HL-60 (cell line): ENCODE measurements at regions not wholly inside any gene's neighbourhood (a gene's known extent, or its start where the extent isn't known, plus 50 kb on each side); places are given as distances from the start of the nearest gene placed in this dataset.

ENCODE experiments used
- CTCF ChIP-seq: IDR thresholded peaks from one replicate; pipeline ENCODE4 v1.5.1; 2011; ENCODE audit warnings: low read length, control low read depth, inconsistent platforms; ENCODE audit not compliant: insufficient read depth
- POLR2AphosphoS5 ChIP-seq: IDR thresholded peaks from 2 replicates; pipeline ENCODE4 v1.6.1; 2012; ENCODE audit warnings: low read depth
- REST ChIP-seq: IDR thresholded peaks from 2 replicates; pipeline ENCODE4 v1.6.1; 2012; ENCODE audit warnings: low read depth; ENCODE audit not compliant: insufficient replicate concordance
- SPI1 ChIP-seq: IDR thresholded peaks from 2 replicates; pipeline ENCODE4 v1.6.1; 2012; ENCODE audit warnings: low read depth, mild to moderate bottlenecking, borderline replicate concordance

GRCh38 chr15:69854001-69854400, 243.7 kb downstream of the TLE3 start:
- TF ChIP-seq CTCF (no peak), REST (no peak), POLR2AphosphoS5 (no peak), SPI1 (no peak)
